ENCODE measurements at regions not wholly inside any gene's neighbourhood (a gene's known extent, or its start where the extent isn't known, plus 50 kb on each side); places are given as distances from the start of the nearest gene placed in this dataset.

GRCh38 chr7:17130281-17131059 is 168.0 kb upstream of the AHR start (continued):
- TF ChIP-seq YEATS2 (CRISPR knock-in tag; IDR thresholded peaks at IDR 0.05; ENCODE audit: borderline replicate concordance) (peak; percentile 48; the same call in 1 of the 2 replicates), MEIS1 (CRISPR knock-in tag; IDR thresholded peaks at IDR 0.05; ENCODE audit: borderline replicate concordance) (peak; percentile 58; the same call in 1 of the 2 replicates), ATF1 (CRISPR knock-in tag; IDR thresholded peaks at IDR 0.05) (peak; percentile 74; the same call in 1 of the 2 replicates), HOMEZ (CRISPR knock-in tag; IDR thresholded peaks at IDR 0.05; ENCODE audit: low read depth) (peak; percentile 100), SMAD9 (CRISPR knock-in tag; IDR thresholded peaks at IDR 0.05) (no peak), MED8 (CRISPR knock-in tag; IDR thresholded peaks at IDR 0.05; ENCODE audit: insufficient replicate concordance) (peak; percentile 57), ZNF143 (CRISPR knock-in tag; IDR thresholded peaks at IDR 0.05) (no peak), MXD4 (CRISPR knock-in tag; IDR thresholded peaks at IDR 0.05) (peak; percentile 69; the same call in 1 of the 2 replicates), PAF1 (CRISPR knock-in tag; IDR thresholded peaks at IDR 0.05) (no peak), ZNF546 (CRISPR knock-in tag; conservative IDR thresholded peaks at IDR 0.05) (no peak), PHF21A (CRISPR knock-in tag; IDR thresholded peaks at IDR 0.05) (peak; percentile 86), HOXA9 (CRISPR knock-in tag; IDR thresholded peaks at IDR 0.05; ENCODE audit: borderline replicate concordance) (no peak), ZNF207 (IDR thresholded peaks at IDR 0.05; ENCODE audit: borderline replicate concordance) (no peak), ZNF230 (CRISPR knock-in tag; IDR thresholded peaks at IDR 0.05) (peak; percentile 69; the same call in 1 of the 2 replicates), NFIC (IDR thresholded peaks at IDR 0.05; ENCODE audit: low read length) (peak; percentile 92), TP53 (CRISPR knock-in tag; conservative IDR thresholded peaks at IDR 0.05) (peak; percentile 65; the same call in 1 of the 2 replicates), BORCS8-MEF2B (CRISPR knock-in tag; IDR thresholded peaks at IDR 0.05) (no peak), REXO4 (CRISPR knock-in tag; IDR thresholded peaks at IDR 0.05; ENCODE audit: borderline replicate concordance) (no peak), SIX1 (CRISPR knock-in tag; IDR thresholded peaks at IDR 0.05; ENCODE audit: borderline replicate concordance) (peak; percentile 99), NFKBIZ (CRISPR knock-in tag; IDR thresholded peaks at IDR 0.05) (peak; percentile 86; the same call in 1 of the 2 replicates)
- TF ChIP-seq, protein P1, sequence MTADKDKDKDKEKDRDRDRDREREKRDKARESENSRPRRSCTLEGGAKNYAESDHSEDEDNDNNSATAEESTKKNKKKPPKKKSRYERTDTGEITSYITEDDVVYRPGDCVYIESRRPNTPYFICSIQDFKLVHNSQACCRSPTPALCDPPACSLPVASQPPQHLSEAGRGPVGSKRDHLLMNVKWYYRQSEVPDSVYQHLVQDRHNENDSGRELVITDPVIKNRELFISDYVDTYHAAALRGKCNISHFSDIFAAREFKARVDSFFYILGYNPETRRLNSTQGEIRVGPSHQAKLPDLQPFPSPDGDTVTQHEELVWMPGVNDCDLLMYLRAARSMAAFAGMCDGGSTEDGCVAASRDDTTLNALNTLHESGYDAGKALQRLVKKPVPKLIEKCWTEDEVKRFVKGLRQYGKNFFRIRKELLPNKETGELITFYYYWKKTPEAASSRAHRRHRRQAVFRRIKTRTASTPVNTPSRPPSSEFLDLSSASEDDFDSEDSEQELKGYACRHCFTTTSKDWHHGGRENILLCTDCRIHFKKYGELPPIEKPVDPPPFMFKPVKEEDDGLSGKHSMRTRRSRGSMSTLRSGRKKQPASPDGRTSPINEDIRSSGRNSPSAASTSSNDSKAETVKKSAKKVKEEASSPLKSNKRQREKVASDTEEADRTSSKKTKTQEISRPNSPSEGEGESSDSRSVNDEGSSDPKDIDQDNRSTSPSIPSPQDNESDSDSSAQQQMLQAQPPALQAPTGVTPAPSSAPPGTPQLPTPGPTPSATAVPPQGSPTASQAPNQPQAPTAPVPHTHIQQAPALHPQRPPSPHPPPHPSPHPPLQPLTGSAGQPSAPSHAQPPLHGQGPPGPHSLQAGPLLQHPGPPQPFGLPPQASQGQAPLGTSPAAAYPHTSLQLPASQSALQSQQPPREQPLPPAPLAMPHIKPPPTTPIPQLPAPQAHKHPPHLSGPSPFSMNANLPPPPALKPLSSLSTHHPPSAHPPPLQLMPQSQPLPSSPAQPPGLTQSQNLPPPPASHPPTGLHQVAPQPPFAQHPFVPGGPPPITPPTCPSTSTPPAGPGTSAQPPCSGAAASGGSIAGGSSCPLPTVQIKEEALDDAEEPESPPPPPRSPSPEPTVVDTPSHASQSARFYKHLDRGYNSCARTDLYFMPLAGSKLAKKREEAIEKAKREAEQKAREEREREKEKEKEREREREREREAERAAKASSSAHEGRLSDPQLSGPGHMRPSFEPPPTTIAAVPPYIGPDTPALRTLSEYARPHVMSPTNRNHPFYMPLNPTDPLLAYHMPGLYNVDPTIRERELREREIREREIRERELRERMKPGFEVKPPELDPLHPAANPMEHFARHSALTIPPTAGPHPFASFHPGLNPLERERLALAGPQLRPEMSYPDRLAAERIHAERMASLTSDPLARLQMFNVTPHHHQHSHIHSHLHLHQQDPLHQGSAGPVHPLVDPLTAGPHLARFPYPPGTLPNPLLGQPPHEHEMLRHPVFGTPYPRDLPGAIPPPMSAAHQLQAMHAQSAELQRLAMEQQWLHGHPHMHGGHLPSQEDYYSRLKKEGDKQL (CRISPR knock-in tag; IDR thresholded peaks at IDR 0.05; ENCODE audit: low read depth) = peak; percentile 96
- TF ChIP-seq, protein P2, sequence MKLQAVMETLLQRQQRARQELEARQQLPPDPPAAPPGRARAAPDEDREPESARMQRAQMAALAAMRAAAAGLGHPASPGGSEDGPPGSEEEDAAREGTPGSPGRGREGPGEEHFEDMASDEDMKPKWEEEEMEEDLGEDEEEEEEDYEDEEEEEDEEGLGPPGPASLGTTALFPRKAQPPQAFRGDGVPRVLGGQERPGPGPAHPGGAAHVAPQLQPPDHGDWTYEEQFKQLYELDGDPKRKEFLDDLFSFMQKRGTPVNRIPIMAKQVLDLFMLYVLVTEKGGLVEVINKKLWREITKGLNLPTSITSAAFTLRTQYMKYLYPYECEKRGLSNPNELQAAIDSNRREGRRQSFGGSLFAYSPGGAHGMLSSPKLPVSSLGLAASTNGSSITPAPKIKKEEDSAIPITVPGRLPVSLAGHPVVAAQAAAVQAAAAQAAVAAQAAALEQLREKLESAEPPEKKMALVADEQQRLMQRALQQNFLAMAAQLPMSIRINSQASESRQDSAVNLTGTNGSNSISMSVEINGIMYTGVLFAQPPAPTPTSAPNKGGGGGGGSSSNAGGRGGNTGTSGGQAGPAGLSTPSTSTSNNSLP (IDR thresholded peaks at IDR 0.05; ENCODE audit: low read depth, low read length) = peak; percentile 83

All from HepG2 (cell line).